ENCODE measurements at regions not wholly inside any gene's neighbourhood (a gene's known extent, or its start where the extent isn't known, plus 50 kb on each side); places are given as distances from the start of the nearest gene placed in this dataset.

GRCh38 chr6:133040094-133040802 is 200.9 kb upstream of the EYA4 start:
- Histone ChIP-seq H3K36me3 (ENCODE audit: low read depth) (no peaks in the 10 kb centered on the region), H3K9me3 (no peaks in the 10 kb centered on the region), H3K4me1 (ENCODE audit: low read depth) (no peaks in the 10 kb centered on the region), H3K4me3 (no peak overlapping the region)
- no peak for ATAC-seq
- intact Hi-C loops (cut with DNase I, micrococcal nuclease): no loop called here
- DNase-seq: peak in 1 of 3 donors; percentile 2
- TF ChIP-seq CTCF (IDR thresholded peaks at IDR 0.05): no peak

GRCh38 chr6:133040803-133041419 is 200.2 kb upstream of the EYA4 start:
- DNase-seq (no peak), ATAC-seq (no peak)
- Histone ChIP-seq H3K9me3 (no peaks in the 10 kb centered on the region), H3K36me3 (ENCODE audit: low read depth) (no peaks in the 10 kb centered on the region), H3K4me1 (ENCODE audit: low read depth) (no peaks in the 10 kb centered on the region), H3K4me3 (no peak overlapping the region)
- no peak for TF ChIP-seq CTCF (IDR thresholded peaks at IDR 0.05)
- intact Hi-C loops (cut with DNase I, micrococcal nuclease): no loop called here

GRCh38 chr6:133042550-133043120 is 198.5 kb upstream of the EYA4 start:
- ATAC-seq (no peak), DNase-seq (no peak)
- no peak overlapping the region for H3K4me3 ChIP-seq
- intact Hi-C loops (cut with DNase I, micrococcal nuclease): no loop called here
- no peak for TF ChIP-seq CTCF (IDR thresholded peaks at IDR 0.05)
- H3K36me3 ChIP-seq (ENCODE audit: low read depth): no peaks in the 10 kb centered on the region
- H3K4me1 ChIP-seq (ENCODE audit: low read depth): no peaks in the 10 kb centered on the region
- H3K9me3 ChIP-seq: no peaks in the 10 kb centered on the region

GRCh38 chr6:133046576-133046975 is 194.6 kb upstream of the EYA4 start:
- H3K36me3 ChIP-seq (ENCODE audit: low read depth): no peaks in the 10 kb centered on the region
- H3K4me3 ChIP-seq: no peak overlapping the region
- H3K4me1 ChIP-seq (ENCODE audit: low read depth): no peaks in the 10 kb centered on the region
- H3K9me3 ChIP-seq: no peaks in the 10 kb centered on the region
- no peak for ATAC-seq
- intact Hi-C loops (cut with DNase I, micrococcal nuclease): no loop called here
- DNase-seq: no peak
- TF ChIP-seq CTCF (IDR thresholded peaks at IDR 0.05): no peak

GRCh38 chr6:133047065-133047665 is 194.0 kb upstream of the EYA4 start:
- intact Hi-C loops (cut with DNase I, micrococcal nuclease): no loop called here
- no peak for TF ChIP-seq CTCF (IDR thresholded peaks at IDR 0.05)
- Histone ChIP-seq H3K36me3 (ENCODE audit: low read depth) (no peaks in the 10 kb centered on the region), H3K4me3 (no peak overlapping the region), H3K4me1 (ENCODE audit: low read depth) (no peaks in the 10 kb centered on the region), H3K9me3 (no peaks in the 10 kb centered on the region)
- no peak for DNase-seq
- ATAC-seq: no peak

Measured in mucosa of descending colon (tissue), 3 donors.